ENCODE measurements at regions not wholly inside any gene's neighbourhood (a gene's known extent, or its start where the extent isn't known, plus 50 kb on each side); places are given as distances from the start of the nearest gene placed in this dataset.

DNA sequence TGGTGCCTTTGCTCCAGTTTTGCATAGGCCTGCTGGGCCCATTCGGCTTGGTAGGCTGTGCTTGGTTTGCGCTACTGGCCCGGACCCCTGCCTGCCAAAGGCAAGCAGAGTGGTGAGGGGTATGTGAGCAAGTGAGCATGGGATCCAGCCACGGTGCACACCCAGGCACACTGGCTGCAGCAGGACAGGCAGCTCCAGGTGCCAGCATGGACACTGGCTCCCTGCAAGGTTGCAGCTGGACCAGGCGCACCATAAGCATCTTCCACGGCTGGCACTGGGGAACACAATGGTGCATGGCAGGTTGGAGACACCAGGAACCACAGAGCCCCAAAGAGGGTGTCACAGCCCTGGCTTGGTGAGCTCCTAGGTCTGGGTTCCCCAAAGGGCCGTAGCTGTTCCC, 693.5 kb upstream of the PTBP2 start:
- DNase-seq = no peak

DNA sequence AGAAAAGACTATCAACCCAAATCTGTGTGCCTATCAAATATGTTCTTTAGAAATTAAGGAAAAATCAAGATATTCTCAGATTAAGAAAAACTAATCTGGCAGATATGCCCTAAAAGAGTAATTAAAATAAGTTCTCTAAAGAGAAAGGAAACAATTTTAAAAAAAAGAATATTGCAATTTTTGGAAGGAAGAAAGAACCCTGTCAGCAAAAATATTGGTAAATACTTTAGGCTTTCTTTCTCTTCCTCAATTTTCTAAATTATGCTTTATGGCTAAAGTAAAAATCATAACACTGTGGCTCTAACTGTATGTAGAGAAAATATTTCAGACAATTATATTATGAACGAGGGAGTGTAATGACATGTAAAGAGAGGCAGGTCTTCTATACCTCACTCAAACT, 691.3 kb upstream of the PTBP2 start:
- DNase-seq = no peak

DNA sequence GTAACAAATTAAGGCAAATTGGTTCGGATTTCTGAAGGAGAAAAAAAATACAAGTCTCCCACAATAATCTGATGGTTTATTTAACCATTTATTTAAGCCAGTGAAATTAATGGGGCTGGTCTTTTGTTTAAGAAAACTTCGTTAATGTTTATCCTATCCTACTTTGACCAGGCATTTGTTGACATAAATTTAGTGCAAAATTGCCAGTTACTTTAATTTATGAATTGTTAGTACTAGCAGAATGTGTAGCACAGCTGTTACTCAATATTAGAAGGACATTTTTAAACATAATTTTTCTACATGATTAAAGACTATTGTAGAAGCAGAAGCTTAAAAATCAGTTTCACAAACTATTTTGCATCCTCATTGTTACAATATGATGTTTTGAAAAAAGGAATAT, 687.6 kb upstream of the PTBP2 start:
- no peak for DNase-seq

DNA sequence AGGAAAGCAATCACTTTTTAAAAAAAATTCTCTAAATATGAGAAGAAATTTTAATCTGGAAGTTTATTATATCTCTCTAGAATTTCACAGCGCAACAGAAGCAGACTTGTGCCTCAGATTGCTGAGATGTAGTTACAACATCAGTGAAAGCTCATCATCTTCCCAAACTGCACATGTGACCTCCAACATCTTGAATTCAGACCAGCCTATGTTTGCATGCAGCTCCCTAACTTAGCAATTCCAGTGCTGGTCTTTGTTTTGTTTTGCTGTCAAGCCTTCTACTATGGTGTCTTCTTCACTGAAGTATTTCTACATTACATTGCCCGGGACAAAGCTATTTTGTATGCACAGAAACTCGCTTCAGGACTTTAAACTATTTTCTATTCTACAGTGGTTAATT, 684.8 kb upstream of the PTBP2 start:
- no peak for DNase-seq

DNA sequence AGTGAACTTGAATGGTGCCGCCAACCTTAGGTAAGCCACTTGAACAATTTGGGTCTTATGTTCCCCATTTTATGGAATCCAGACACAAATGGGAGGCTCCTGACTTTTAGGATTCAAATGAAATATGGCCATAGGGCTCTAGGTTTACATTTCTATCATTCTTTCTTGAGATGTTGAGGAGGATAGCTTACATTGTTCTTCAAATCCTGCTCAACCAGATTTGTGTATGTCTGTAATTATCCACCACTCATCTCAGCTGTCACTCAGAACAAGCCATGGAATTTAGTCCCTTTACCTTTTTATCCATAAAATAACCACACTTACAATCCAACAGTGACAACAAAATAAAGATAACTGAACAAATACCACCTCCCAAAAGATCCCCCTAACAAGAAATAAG, 682.9 kb upstream of the PTBP2 start:
- no peak for DNase-seq

DNA sequence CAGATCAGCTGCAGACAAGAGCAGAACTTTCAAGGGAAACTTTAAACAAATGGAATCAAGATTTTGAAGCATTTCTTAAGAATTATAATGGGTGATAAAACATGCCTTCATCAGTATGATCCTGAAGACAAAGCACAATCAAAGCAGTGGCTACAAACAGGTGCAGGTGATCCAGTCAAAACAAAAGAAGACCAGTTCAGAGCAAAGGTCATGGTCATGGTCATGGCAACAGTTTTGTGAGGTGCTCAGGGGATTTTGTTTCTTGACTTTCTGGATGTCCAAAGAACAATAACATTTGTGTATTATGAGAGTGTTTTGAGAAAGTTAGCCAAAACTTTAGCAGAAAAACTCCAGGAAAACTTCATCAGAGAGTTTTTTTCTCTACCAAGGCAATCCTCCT, 681.7 kb upstream of the PTBP2 start:
- no peak for DNase-seq

DNA sequence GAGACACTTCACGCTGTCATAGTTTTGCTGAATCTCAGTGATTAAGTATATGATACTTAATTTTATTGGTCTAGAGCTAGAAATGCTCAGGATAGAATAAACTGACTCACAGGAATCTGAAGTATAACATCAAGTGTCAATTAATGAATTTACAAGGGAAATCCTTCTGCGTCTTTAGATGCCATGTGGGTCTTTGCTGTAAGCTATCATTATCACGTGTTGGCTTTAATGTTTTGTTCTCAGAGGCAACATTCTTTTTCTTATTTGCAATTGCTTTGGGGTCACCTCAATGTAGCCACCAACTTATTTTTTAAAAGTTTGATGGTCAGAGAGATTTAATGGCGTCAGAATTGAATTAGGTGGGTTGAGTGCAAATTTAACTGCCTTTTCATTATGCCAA, 680.1 kb upstream of the PTBP2 start:
- DNase-seq = no peak

DNA sequence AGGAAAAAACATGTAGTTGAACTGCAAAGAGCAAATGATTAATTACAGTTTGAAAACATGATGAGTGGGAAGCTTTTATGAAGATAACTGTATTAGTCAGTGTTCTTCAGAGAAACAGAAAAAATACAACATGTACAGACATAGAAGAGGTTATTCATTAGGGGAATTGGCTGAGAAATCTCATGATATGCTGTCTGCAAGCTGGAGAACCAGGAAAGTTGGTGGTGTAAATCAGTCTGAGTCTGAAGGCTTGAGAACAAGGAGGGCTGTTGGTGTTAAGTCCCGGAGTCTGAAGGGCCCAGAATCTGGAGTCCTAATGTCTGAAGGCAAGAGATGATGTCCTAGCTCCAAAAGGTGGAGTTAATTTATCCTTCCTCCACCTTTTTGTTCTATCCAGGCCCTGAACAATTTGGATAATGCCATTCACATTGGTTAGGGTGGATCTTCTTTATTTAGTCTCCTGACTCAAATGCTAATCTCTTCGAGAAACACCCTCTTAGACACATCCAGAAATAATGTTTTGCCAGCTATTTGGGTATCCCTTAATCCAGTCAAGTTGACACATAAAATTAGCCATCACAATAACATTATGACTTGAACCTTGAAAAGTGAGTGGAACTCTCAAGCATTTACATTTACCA, 672.9 kb upstream of the PTBP2 start:
- DNase-seq = no peak

DNA sequence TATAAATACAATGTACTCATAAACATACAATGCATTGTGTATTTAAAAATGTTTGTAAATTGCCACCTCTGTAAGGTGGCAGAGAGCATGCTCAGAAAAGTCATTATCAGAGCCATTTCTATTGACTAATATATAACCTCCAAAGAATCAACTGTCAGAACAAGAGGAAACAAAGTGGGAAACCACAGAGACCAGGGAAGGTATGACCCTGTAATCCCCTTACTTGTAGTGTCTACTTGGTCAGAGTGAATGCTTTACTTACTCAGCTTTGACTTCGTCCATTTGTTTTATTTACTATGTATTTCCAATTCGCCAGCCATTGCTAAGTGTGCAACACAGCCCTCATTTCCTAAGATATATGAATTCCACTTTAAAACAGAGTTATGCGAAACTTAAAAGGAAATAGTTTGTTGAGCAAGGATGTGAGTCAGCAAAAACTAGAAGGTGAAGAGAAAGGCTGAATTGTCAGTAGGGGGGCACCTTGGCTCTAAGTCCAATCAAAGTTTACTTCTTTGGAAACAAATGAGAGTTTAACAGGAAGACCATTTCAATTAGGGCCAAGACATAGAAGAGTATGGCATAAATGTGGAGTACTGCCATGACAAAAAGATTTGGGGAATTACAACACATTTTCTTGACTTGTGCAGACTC, 671.7 kb upstream of the PTBP2 start:
- DNase-seq = peak in 1 of 2 donors; percentile 4

DNA sequence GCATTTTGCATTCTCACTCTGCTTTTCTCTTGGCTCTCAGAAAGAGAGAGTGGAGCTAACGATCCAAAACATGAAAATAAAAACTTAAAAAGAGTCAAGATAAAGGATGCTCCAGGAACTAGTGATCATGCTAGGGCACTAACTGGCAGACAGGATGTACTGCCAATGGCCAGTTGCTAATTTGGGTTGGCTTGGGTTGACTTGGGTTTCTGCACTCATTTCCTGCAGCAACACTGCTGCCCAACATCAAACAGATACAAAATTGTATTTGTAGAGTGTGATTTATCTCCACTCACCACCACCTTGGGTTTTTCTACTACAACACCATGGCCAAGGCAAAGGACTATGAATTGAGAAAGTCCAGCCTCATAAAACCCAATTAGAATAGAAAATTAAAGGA, 662.3 kb upstream of the PTBP2 start:
- DNase-seq = no peak

DNA sequence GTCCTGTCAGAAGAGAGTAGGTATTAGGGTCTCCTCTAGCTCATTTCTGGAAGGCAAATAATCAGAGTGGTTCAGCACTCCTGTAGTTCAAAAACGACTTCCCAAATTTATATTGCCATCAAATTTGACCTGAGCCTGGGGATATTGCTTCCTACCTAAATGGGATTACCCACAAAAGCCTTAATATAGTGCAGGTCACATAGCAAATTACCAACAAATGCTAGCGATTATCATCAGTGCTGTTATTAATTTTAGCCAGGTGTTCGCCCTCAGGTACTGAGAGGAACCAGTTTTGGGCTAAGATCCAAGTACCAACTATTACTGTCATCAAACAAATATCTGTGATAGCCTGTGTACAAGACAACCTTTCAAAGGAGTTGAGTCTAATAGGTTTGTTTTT, 661.8 kb upstream of the PTBP2 start:
- DNase-seq = no peak

DNA sequence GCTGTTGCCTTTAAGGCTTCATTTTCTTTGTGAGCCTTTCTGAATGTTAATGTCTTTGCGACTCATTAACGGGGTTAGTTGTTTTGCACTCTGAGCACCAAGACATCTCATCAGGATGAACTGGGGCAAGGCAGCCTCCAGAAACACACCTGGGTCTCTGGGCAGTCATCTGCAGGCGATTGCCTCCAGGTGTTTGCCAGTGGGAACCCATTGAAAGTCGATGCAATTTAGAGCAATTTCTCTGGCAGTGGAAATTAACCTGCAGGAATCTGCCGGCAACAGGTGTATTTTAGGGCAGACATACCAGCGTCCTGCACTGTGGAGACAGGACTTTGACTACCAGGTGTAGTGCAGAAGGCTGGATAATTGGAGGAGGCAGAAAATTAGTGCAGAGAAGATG, 661.0 kb upstream of the PTBP2 start:
- DNase-seq = no peak

DNA sequence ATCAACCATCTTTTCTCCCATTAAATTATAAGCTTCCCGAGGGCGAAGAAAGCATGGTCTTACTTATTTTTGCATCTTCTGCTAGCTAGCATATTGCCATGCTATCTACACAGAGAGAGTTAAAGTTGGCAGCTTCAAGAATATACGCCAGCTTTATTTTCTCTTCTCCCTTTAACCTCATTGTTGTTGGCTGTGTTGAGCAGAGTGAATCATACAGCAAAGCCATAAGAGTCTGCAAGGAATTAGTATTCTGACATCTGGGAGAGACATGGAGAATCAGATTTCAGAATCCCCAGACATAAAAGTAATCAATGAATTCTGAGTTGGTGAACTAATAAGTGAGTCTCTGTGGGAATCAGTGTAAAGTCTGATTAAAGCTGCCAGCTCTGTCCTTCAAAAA, 649.6 kb upstream of the PTBP2 start:
- no peak for DNase-seq

DNA sequence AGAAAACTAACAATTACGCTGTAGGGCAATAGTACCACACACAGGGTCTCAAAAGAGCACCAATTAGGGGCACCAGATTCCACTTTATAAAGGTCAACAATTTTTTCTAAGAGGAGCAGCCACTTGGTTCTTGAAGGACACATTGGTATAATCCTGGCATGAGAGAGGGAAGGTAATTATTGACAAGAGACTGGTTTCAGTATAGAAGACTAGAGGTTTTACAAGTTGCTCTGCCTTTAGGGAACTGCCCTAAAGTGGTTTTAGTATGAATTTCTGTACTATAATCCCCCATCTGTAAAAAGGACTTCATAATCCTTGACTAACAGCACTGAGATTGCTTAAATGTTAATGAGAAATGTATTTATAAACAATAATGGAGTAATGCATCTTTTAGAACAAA, 648.5 kb upstream of the PTBP2 start:
- DNase-seq = no peak

DNA sequence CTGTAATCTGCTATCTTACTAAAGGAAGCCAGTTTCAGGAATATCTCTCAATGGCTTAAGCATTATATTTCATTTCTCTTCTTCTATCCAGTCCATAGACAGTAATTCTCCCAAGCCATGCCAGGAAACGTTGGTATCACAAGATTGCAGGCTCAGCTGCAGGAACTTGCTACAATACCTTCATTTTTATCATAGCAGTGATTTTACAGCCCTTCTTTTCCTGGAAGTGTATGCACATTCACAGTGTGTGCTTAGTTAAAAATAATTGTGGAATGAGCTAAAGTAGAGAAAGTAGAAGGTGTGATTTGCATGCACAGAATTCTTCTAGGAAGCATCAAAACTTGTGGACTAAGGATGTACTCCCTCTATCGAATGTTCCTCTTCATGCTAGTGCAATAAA, 647.2 kb upstream of the PTBP2 start:
- DNase-seq = no peak

DNA sequence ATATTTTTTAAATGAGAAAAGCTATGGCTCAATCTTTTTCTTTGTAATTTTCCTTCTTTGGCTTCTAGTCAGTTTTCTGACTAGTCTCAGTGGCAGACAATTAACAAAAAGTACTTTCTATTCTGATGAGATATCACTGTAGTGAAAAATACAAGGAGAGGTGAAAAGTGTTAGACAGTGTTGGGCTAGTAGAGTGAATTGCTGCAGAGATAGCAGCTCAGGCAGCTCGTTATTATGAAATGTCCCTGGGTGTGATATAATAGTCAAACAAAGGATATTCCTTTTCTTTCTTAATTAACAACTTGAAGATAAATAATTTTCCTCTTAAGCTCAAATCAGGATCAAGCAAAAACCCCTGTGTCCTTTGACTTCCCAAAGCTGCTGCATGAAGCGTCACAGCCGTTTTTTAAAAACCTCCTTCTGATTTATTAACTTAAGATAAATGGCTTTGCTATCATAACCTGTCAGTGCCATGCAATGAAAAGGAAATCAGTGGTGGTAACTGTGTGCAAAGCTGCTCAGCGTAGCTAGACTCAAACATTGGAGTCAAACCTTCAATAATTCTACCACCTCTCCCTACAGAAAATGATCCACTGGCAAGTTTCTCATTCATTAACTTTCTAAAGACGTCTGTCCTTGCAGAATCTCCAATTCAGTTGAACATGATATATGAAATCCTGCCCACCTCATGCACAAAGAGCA, 646.6 kb upstream of the PTBP2 start:
- no peak for DNase-seq

DNA sequence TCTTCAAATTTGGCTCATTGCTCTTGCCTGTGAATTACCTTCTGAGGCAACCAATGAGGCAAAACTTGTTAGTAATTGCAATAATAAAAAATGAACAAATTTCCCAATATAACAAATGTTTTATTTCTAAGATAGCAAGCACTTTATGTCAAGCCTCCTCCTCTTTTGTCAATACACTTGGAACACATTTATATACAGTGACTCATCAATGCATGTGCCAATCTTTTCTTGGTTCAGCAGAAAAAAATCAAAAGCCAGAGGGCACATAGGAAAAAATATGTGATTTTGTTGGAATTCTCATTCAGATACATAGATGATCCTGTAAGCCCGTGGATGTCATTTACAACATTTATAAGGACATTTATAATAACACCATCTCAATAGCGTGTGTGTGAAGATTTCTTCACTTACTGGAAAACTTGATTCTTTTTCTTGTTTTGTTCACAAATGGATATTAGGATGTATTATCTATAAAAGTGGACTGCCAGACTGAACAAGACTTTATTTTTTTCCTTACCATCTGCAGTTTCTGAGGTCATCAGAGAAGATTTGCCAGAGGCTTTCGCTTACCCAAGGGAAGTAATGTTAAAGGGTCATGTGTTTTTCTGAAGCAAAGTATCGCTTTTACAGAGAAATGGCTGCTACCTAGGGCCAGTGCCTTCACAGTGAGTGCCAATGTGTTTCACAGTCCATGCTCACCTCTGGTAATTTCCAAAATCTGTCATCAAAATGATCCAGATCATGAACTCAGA, 645.7 kb upstream of the PTBP2 start:
- DNase-seq = no peak

DNA sequence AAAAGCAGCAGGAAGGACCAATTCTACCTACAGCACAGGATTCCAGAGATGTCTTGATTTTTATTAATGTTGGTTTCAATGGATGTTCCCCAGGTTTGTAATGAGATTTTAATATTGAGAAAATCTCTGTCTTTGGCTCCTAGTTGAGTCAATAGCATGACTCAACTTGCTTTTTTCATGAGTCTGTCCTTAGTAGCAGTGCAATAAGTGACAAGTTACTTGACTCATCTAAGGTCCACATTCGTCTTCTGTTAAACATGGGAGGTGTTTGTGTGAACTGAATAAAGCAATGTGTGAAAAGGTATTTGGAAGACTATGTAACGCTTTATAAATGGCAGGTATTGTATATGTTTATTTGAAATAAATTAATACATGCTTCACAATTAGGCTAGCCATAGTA, 645.0 kb upstream of the PTBP2 start:
- no peak for DNase-seq

DNA sequence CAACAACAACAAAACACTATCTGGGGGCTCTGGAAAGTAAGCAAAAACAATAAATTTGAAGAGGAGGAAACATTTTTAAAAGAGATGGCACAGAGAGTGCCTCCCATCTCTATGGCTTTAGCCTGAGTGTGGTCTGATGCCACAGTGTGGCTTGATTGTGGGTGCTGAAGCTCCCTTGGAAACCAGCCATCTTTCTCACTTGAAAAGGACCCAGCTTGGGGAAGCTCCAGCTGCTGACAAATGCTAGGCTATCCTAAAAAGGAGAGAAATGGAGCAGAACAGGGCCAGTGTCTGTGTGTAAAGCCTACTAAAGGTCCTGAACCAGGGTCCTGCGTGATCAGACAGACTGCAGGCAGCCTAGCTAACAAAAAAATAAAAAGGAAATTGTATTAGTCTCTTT, 642.0 kb upstream of the PTBP2 start:
- DNase-seq = no peak

DNA sequence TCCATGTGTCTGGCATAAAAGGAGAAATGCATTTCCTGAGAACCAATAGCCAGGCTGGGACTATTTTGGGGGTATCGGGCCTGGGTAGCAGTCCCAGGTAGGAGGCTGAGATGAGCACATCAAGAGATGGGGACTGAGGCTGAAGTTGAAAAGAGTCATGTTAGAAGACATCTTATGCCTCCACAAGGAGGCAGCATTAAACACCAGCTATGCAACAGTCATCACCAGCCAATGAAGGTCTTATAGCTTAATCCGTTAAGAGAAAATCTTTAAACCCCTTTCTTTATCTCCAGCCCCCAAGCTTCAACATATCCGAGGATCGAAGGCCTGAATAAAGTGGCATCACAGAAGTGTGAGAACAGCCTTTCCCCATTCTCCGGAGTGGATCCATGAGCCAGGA, 640.7 kb upstream of the PTBP2 start:
- no peak for DNase-seq

DNA sequence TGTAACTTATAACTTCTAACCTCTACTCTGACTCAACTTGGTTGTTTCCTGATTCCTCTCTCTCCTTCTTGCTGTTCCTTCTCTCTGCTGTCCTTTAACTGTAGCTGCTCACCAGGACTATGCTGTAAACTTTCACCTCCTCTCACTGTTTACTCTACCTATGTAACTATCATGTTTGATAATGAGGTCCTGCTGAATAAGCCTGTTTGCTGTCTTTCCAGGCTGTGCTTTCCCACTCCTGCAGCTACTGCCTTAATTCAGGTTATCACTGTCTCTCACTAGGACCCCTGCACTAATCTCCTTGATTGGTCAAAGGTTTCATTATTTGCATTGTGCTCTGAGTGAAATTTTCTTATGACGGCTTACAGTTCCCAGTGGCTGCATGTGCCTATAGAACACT, 633.9 kb upstream of the PTBP2 start:
- DNase-seq = no peak

DNA sequence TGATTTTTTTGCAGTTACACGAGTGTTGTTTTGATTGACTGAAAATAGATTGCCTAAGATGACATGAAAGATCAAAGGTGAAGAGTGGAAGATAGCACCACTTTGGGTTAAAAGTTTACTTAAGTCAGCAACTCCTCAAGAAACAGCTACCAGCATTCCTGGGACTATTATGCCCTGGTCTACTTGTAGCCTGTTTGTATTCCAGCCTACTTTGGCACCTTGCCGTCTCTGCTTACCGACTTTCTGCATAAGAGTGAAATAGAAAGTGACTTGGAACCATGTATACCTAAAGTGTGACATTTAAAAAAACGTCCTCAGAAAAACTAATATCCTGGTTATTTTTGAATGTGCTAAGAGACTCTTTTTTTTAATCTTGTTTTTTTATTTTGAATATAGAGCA, 631.5 kb upstream of the PTBP2 start:
- no peak for DNase-seq

DNA sequence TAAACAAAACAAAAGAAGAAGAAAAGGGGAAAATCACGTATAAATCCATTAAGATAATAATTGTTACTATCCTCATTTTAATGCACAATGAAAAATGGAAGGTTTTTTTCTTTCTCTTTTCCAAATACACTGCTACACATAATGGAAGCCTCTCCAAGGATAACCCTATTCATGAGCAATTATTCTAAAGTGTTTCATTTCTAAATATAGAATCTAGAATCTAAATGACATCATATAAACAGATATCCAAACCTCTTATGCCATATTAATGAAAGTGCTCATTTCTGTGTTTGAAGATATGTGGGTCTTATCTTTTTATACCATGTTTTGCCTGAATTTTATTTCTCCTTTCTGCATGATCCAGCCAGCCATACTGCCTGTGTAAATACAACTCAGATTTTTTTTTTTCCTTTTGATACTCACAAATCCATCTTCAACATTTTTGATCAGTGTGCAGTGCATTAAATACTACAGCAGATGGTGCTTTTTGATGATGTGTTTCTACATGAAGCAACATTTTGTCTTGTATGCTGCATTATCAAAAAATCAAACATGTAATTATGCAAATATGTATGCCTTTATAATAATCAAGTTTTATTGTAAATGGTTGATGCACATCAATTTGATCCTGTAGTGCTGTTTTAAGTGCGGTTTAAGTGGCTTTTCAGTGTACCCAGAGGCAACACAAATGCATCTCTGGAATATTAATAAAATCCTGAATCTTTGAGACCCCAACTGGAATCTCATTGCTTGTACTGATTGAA, 625.6 kb upstream of the PTBP2 start:
- no peak for DNase-seq
